ENCODE measurements at regions not wholly inside any gene's neighbourhood (a gene's known extent, or its start where the extent isn't known, plus 50 kb on each side); places are given as distances from the start of the nearest gene placed in this dataset.

DNA sequence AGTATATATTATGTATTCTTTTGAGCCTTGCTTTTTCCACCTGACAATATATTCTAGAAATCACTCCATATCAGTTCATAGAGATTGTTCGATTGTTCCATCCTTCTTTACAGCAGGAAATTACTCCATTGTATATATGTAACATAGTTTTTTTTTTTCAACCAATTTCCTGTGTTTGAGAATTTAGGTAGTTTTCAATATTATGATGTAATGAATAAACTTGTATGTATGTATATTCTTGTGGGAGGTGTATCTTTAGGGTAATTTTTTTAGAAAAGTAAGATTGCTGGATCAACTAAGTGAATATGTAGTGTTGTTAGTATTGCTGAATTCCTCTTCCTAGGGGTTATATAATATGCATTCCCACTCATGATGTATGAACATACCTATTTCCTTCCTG, 165.9 kb upstream of the PITX1 start:
- TF ChIP-seq SUZ12 (IDR thresholded peaks at IDR 0.05) (no peak), ZNF384 (IDR thresholded peaks at IDR 0.05) (no peak), ELF4 (IDR thresholded peaks at IDR 0.05) (no peak), HDGF (IDR thresholded peaks at IDR 0.05; ENCODE audit: borderline replicate concordance) (no peak), BHLHE40 (IDR thresholded peaks at IDR 0.05; ENCODE audit: borderline replicate concordance) (no peak), NFRKB (IDR thresholded peaks at IDR 0.05) (no peak), CTBP1 (IDR thresholded peaks at IDR 0.05; ENCODE audit: borderline replicate concordance) (no peak), SP1 (IDR thresholded peaks at IDR 0.05) (no peak), FOXM1 (IDR thresholded peaks at IDR 0.05; ENCODE audit: borderline replicate concordance) (no peak)

Measured in HEK293T (cell line).